HG03460 (cell line): ENCODE measurements at regions not wholly inside any gene's neighbourhood (a gene's known extent, or its start where the extent isn't known, plus 50 kb on each side); places are given as distances from the start of the nearest gene placed in this dataset.
"Not testable (repeated sequence)": the region's sequence is repeated elsewhere in the genome, so short reads cannot be mapped to it uniquely, and the experiment has no call there.

Experiments used
- ATAC-seq: cut with Tn5 transposase; IDR thresholded peaks from one replicate; pipeline ENCODE4 v1.9.1; 2021; ENCODE audit not compliant: unreplicated experiment

- no peak for ATAC-seq
Measured at GRCh38 chr9:38342532-38342931, 50.0 kb upstream of the ALDH1B1 start.

GRCh38 chr9:38342096-38342495, 50.4 kb upstream of the ALDH1B1 start:
- no peak for ATAC-seq

GRCh38 chr9:38339496-38339895, 53.0 kb upstream of the ALDH1B1 start:
- no peak for ATAC-seq

GRCh38 chr9:38339087-38339486, 53.4 kb upstream of the ALDH1B1 start:
- ATAC-seq: no peak

GRCh38 chr9:38338342-38339018, 54.0 kb upstream of the ALDH1B1 start:
- no peak for ATAC-seq

- no peak for ATAC-seq
Measured at GRCh38 chr9:38337706-38338264, 54.7 kb upstream of the ALDH1B1 start.

- ATAC-seq: no peak
Measured at GRCh38 chr9:38337181-38337580, 55.3 kb upstream of the ALDH1B1 start.

GRCh38 chr9:38336341-38336740, 56.2 kb upstream of the ALDH1B1 start:
- ATAC-seq: no peak

GRCh38 chr9:38335686-38336085, 56.8 kb upstream of the ALDH1B1 start:
- no peak for ATAC-seq

- ATAC-seq: no peak
Measured at GRCh38 chr9:38334234-38334633, 58.3 kb upstream of the ALDH1B1 start.

GRCh38 chr9:38333047-38333446, 59.5 kb upstream of the ALDH1B1 start:
- ATAC-seq: no peak

GRCh38 chr9:38332625-38333024, 59.9 kb upstream of the ALDH1B1 start:
- ATAC-seq: no peak

- ATAC-seq: no peak
Measured at GRCh38 chr9:38331141-38331540, 61.4 kb upstream of the ALDH1B1 start.

- no peak for ATAC-seq
Measured at GRCh38 chr9:38329968-38330367, 62.5 kb upstream of the ALDH1B1 start.

GRCh38 chr9:38328765-38329164, 63.7 kb upstream of the ALDH1B1 start:
- ATAC-seq: no peak

GRCh38 chr9:38326122-38326521, 66.4 kb upstream of the ALDH1B1 start:
- ATAC-seq: no peak

- not testable (repeated sequence) for ATAC-seq
Measured at GRCh38 chr9:38324213-38324612, 68.3 kb upstream of the ALDH1B1 start.

- ATAC-seq: no peak
Measured at GRCh38 chr9:38322937-38323336, 69.6 kb upstream of the ALDH1B1 start.

- ATAC-seq: no peak
Measured at GRCh38 chr9:38319496-38320173, 72.9 kb upstream of the ALDH1B1 start.

- peak; percentile 80 for ATAC-seq
Measured at GRCh38 chr9:38318759-38319495, 73.6 kb upstream of the ALDH1B1 start.

- no peak for ATAC-seq
Measured at GRCh38 chr9:38316166-38316780, 76.2 kb upstream of the ALDH1B1 start.
